Ishikawa (cell line): ENCODE measurements at regions not wholly inside any gene's neighbourhood (a gene's known extent, or its start where the extent isn't known, plus 50 kb on each side); places are given as distances from the start of the nearest gene placed in this dataset.

Experiments used
- REST ChIP-seq: IDR thresholded peaks from 2 replicates; pipeline ENCODE4 v1.6.1; 2012; ENCODE audit warnings: low read depth, mild to moderate bottlenecking
- YY1 ChIP-seq: IDR thresholded peaks from 2 replicates; pipeline ENCODE4 v1.6.1; 2012; ENCODE audit warnings: low read depth

- TF ChIP-seq YY1: no peak
- no peak for TF ChIP-seq REST
Observed at GRCh38 chr1:242634732-242635131, 110.2 kb upstream of the PLD5 start.
